K562 (cell line): ENCODE measurements at regions not wholly inside any gene's neighbourhood (a gene's known extent, or its start where the extent isn't known, plus 50 kb on each side); places are given as distances from the start of the nearest gene placed in this dataset.

ENCODE experiments used
- ATAC-seq: fragments of 200-7000 bp; cut with Tn5 transposase; 3 replicates; pipeline ENCODE4 v1.9.1; 2020; ENCODE audit warnings: moderate library complexity
- BruUV-seq: library from RNA; stranded (reverse); fragments of 400-500 nt; replicated peaks from 2 replicates; lab custom pipeline; 2021; lab: Mats Ljungman, UMichigan
- CTCF ChIA-PET: fragments of 300-600 bp; formaldehyde crosslinking; extraction: SDS; loops from one replicate; lab custom pipeline; 2021; ENCODE audit warnings: low intra/inter-chr PET ratio; lab: Yijun Ruan, JAX
- POLR2A ChIA-PET: fragments of 300-600, 350-650 bp; sonication (Branson Sonifier 250); formaldehyde crosslinking; extraction: SDS; loops from one replicate; lab custom pipeline; 2021; ENCODE audit warnings: antibody characterized with exemption, inconsistent platforms; lab: Yijun Ruan, JAX
- DNase-seq, 4 experiments: peaks; one replicate each; pipeline versions ENCODE4 v3.0.0 to v3.0.0-alpha.2; 2011 to 2018; ENCODE audit warnings: low spot score in 3 of 4, mixed read lengths in 3 of 4; ENCODE audit errors: extremely low read depth in 1 of 4
- FAIRE-seq: peaks from 2 replicates; lab custom pipeline; 2011; peaks lifted over from hg19 to GRCh38; lab: Jason Lieb, UNC
- H2AFZ ChIP-seq: 2 replicates; pipeline ENCODE4 v1.6.0; 2011; ENCODE audit warnings: low read depth, low read length, control low read depth, inconsistent platforms
- H3K27ac ChIP-seq: fragments of 200-600 bp; 3 replicates; pipeline ENCODE4 v1.8.0; 2011; ENCODE audit warnings: low read depth, mild to moderate bottlenecking, control low read depth, inconsistent platforms, low read length, moderate library complexity, mixed read lengths; ENCODE audit errors: extremely low read depth
- H3K27me3 ChIP-seq, 2 experiments: fragments of 300-600 bp in 1 of 2; 2 replicates in 1 of 2; 3 replicates in 1 of 2; pipeline versions ENCODE4 v1.6.0 to v1.8.0; 2011; ENCODE audit warnings: inconsistent platforms in 2 of 2, low read length in 2 of 2, mild to moderate bottlenecking in 1 of 2, mixed read lengths in 1 of 2, moderate library complexity in 1 of 2; ENCODE audit not compliant: control insufficient read depth in 2 of 2, insufficient read depth in 2 of 2
- H3K36me3 ChIP-seq: fragments of 300-600 bp; 3 replicates; pipeline ENCODE4 v1.8.0; 2011; ENCODE audit warnings: mild to moderate bottlenecking, low read length, inconsistent platforms; ENCODE audit not compliant: control insufficient read depth, insufficient read depth
- H3K4me1 ChIP-seq, 2 experiments: fragments of 200-600 bp in 1 of 2; replicated peaks in 1 of 2; 2 replicates in 1 of 2; 3 replicates in 1 of 2; pipeline versions ENCODE4 v1.5.1 to v1.8.0; 2011; ENCODE audit warnings: inconsistent platforms in 2 of 2, low read length in 2 of 2, mild to moderate bottlenecking in 1 of 2, mixed read lengths in 1 of 2, moderate library complexity in 1 of 2; ENCODE audit not compliant: control insufficient read depth in 2 of 2, insufficient read depth in 2 of 2
- H3K4me2 ChIP-seq: 2 replicates; pipeline ENCODE4 v1.6.1; 2011; ENCODE audit warnings: low read length, control low read depth, inconsistent platforms, mixed read lengths; ENCODE audit not compliant: insufficient read depth
- H3K4me3 ChIP-seq: fragments of 200-600 bp; sonication (generic), shearing (Covaris generic); 2 replicates; pipeline ENCODE4 v1.5.1; 2016; ENCODE audit warnings: control low read depth, inconsistent platforms
- H3K79me2 ChIP-seq: fragments of 200-600 bp; 3 replicates; pipeline ENCODE4 v1.8.0; 2011; ENCODE audit warnings: low read length, inconsistent platforms; ENCODE audit not compliant: control insufficient read depth, insufficient read depth
- H3K9ac ChIP-seq, 2 experiments: 2 replicates each; pipeline versions ENCODE4 v1.6.0 to v1.6.1; 2011; ENCODE audit warnings: low read depth in 2 of 2, low read length in 2 of 2, control low read depth in 1 of 2, inconsistent platforms in 1 of 2, mild to moderate bottlenecking in 1 of 2, mixed read lengths in 1 of 2; ENCODE audit not compliant: insufficient read depth in 1 of 2
- H3K9me1 ChIP-seq: one replicate; pipeline ENCODE4 v1.6.0; 2011; ENCODE audit warnings: inconsistent platforms, mild to moderate bottlenecking, low read length, moderate library complexity; ENCODE audit not compliant: control insufficient read depth, insufficient read depth
- H3K9me3 ChIP-seq: replicated peaks from 2 replicates; pipeline ENCODE4 v1.5.1; 2011; ENCODE audit warnings: low read depth, low read length, inconsistent platforms; ENCODE audit not compliant: control insufficient read depth, insufficient read depth
- H4K20me1 ChIP-seq: replicated peaks from 2 replicates; pipeline ENCODE4 v1.6.1; 2011; ENCODE audit warnings: low read length, inconsistent platforms, mixed read lengths; ENCODE audit not compliant: control insufficient read depth, insufficient read depth
- CHD4 ChIP-seq: fragments of 200-600 bp; sonication (generic); IDR thresholded peaks from 3 replicates; pipeline ENCODE4 v1.6.1; 2012; ENCODE audit warnings: low read depth, mild to moderate bottlenecking, mixed read lengths, low read length, inconsistent platforms; ENCODE audit not compliant: insufficient read depth, insufficient replicate concordance, poor library complexity, severe bottlenecking
- E4F1 ChIP-seq: fragments of 250-450 bp; sonication (Bioruptor Pico); IDR thresholded peaks from 2 replicates; pipeline ENCODE4 v1.5.0; 2021; ENCODE audit warnings: mild to moderate bottlenecking, borderline replicate concordance
- PPARD ChIP-seq: fragments of 250-450 bp; sonication (Bioruptor Pico); IDR thresholded peaks from 2 replicates; pipeline ENCODE4 v1.8.0; 2022; ENCODE audit warnings: inconsistent platforms, mild to moderate bottlenecking, moderate library complexity
- WGBS: fragments of 100-300 bp; shearing (Covaris generic); methylation state at CpG from one replicate; pipeline ENCODE4 v1.1.6; 2016; ENCODE audit warnings: low coverage, mixed read lengths; ENCODE audit not compliant: insufficient coverage; ENCODE audit errors: missing lambda C conversion rate; 5-methylcytosine and 5-hydroxymethylcytosine counted together
- in situ Hi-C: fragments of 300-500 bp; cut with MboI; formaldehyde crosslinking; loops from 4 replicates; pipeline ENCODE4 v1.15.0; 2018; ENCODE audit warnings: inconsistent platforms, mixed read lengths
- intact Hi-C: fragments of 100-400 bp; cut with micrococcal nuclease; formaldehyde crosslinking; loops from 2 replicates; pipeline ENCODE4 v1.14.2; 2022

GRCh38 chr3:26963361-26963743 is 340.8 kb downstream of the LRRC3B start:
- WGBS, result 5% methylated on average over 5 of the region's 5 CpGs
- POLR2A ChIA-PET, result no interaction called here
- H3K27ac ChIP-seq, result no peak overlapping the region

More at GRCh38 chr3:26963361-26963743, 340.8 kb downstream of the LRRC3B start:
- TF ChIP-seq E4F1 (CRISPR knock-in tag) (no peak), PPARD (no peak), CHD4 (no peak)
- intact Hi-C loops, result no loop called here
- Histone ChIP-seq H3K9me1 (no peaks in the 10 kb centered on the region), H4K20me1 (no peaks in the 10 kb centered on the region), H3K4me1 (no peaks in the 10 kb centered on the region), H3K27me3 (no peaks in the 10 kb centered on the region), H3K9me3 (peaks cover under 1% of the 10 kb centered on the region; the same call in 1 of the 2 replicates), H3K4me3 (no peak overlapping the region), H3K4me2 (no peak overlapping the region), H3K79me2 (no peaks in the 10 kb centered on the region), H3K9ac (no peak overlapping the region), H3K36me3 (no peaks in the 10 kb centered on the region), H2AFZ (no peak overlapping the region)
- BruUV-seq, result no TSS peak
- ATAC-seq (no peak), DNase-seq (peak in 1 of 4 experiments; percentile 2), FAIRE-seq (no peak)
- in situ Hi-C loops, result no loop called here
- CTCF ChIA-PET, result no interaction called here
